ENCODE measurements at regions not wholly inside any gene's neighbourhood (a gene's known extent, or its start where the extent isn't known, plus 50 kb on each side); places are given as distances from the start of the nearest gene placed in this dataset.

DNA sequence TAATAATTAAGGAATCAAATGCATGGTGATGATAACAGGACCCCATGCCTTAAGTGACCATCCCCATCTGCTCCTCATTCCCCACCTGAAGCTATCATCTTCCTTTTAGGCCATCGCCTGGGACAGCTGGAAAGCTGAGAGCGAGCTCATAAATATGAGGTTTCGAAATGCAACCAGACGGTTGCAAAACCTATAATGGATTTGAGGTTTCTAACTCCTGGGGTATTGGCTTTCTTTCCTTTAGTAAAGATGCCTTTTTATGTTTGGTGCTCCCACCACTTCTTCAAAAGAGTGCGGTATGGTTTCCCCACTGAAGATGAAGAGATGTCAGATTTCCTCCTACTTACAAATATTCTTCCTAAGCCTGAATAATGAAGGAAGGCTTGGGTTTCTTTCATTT, 1589.5 kb upstream of the PIK3C3 start:
- ChIA-PET POLR2A (ENCODE audit: partially characterized antibody) (no interaction called here), CTCF (ENCODE audit: partially characterized antibody) (no interaction called here)
- no peak overlapping the region for H3K9ac ChIP-seq (replicated peaks in 1 of 4; ENCODE audit: extremely low read depth in 1 of 4, low read depth in 3 of 4, low read length in 3 of 4)
- no peak overlapping the region for H2AFZ ChIP-seq (ENCODE audit: low read length)
- no peak overlapping the region for H2BK20ac ChIP-seq (ENCODE audit: low read length)
- no peaks in the 10 kb centered on the region for H3K79me2 ChIP-seq (ENCODE audit: control insufficient read depth in 1 of 2, insufficient read depth in 2 of 2, low read length in 2 of 2)
- no peaks in the 10 kb centered on the region for H3K36me3 ChIP-seq (ENCODE audit: control insufficient read depth in 2 of 4, insufficient read depth in 4 of 4, low read length in 3 of 4)
- WGBS, 2 experiments (ENCODE audit: extremely low coverage in 1 of 2, insufficient coverage in 1 of 2, insufficient read length in 1 of 2, insufficient replicate concordance in 2 of 2, low coverage in 1 of 2, low lambda C conversion rate in 2 of 2, missing lambda C conversion rate in 1 of 2): 92% methylated on average over 5 of the region's 5 CpGs; no CpG with 5 or more reads in 1 of the 2 experiments
- H3K56ac ChIP-seq (replicated peaks; ENCODE audit: insufficient read length, low read depth, low read length): no peak overlapping the region
- no peaks in the 10 kb centered on the region for H3K23me2 ChIP-seq (ENCODE audit: low read depth, low read length)
- H2BK12ac ChIP-seq (ENCODE audit: low read depth, low read length): no peak overlapping the region
- H2AK5ac ChIP-seq (ENCODE audit: low read depth, low read length): no peak overlapping the region
- H3K9me3 ChIP-seq (ENCODE audit: insufficient read depth in 2 of 2, low read depth in 1 of 2, low read length in 1 of 2): no peaks in the 10 kb centered on the region
- no peaks in the 10 kb centered on the region for H3K4me1 ChIP-seq (replicated peaks in 1 of 4; ENCODE audit: control insufficient read depth in 3 of 4, insufficient read depth in 4 of 4, low read length in 3 of 4)
- no peak overlapping the region for H4K5ac ChIP-seq (ENCODE audit: insufficient read length, low read depth, low read length)
- no peaks in the 10 kb centered on the region for H4K20me1 ChIP-seq (replicated peaks in 1 of 2; ENCODE audit: control insufficient read depth in 1 of 2, insufficient read depth in 2 of 2, low read length in 2 of 2)
- H3K27ac ChIP-seq (ENCODE audit: low read depth, low read length): no peak overlapping the region
- no peak overlapping the region for H3K14ac ChIP-seq (ENCODE audit: insufficient read length)
- H2BK5ac ChIP-seq (ENCODE audit: low read depth, low read length): no peak overlapping the region
- no peaks in the 10 kb centered on the region for H3K27me3 ChIP-seq (replicated peaks in 1 of 4; ENCODE audit: control insufficient read depth in 3 of 4, extremely low read depth in 1 of 4, insufficient read depth in 3 of 4, low read length in 3 of 4)
- H2BK120ac ChIP-seq (replicated peaks; ENCODE audit: low read depth, low read length): no peak overlapping the region
- no peak overlapping the region for H4K8ac ChIP-seq (ENCODE audit: extremely low read depth, insufficient read depth, low read length)
- H3K79me1 ChIP-seq (ENCODE audit: low read depth, low read length): no peaks in the 10 kb centered on the region
- no peak overlapping the region for H3K23ac ChIP-seq (ENCODE audit: insufficient read length)
- H2BK15ac ChIP-seq (ENCODE audit: low read length): no peak overlapping the region
- no peak for FAIRE-seq
- no peak for DNase-seq (ENCODE audit: low read depth in 1 of 2, low spot score in 2 of 2)
- H3K4me2 ChIP-seq (ENCODE audit: insufficient read depth in 1 of 2, low read depth in 2 of 2, low read length in 2 of 2): no peak overlapping the region
- H4K91ac ChIP-seq (replicated peaks; ENCODE audit: insufficient read length, low read length): no peak overlapping the region
- H3K18ac ChIP-seq (ENCODE audit: extremely low read depth, low read length): no peak overlapping the region
- H3K4me3 ChIP-seq (ENCODE audit: extremely low read depth in 1 of 4, insufficient read depth in 2 of 4, low read depth in 3 of 4, low read length in 4 of 4): no peak overlapping the region
- H3K4ac ChIP-seq (replicated peaks; ENCODE audit: insufficient read length, low read depth, low read length): no peak overlapping the region
- TF ChIP-seq, protein P1, sequence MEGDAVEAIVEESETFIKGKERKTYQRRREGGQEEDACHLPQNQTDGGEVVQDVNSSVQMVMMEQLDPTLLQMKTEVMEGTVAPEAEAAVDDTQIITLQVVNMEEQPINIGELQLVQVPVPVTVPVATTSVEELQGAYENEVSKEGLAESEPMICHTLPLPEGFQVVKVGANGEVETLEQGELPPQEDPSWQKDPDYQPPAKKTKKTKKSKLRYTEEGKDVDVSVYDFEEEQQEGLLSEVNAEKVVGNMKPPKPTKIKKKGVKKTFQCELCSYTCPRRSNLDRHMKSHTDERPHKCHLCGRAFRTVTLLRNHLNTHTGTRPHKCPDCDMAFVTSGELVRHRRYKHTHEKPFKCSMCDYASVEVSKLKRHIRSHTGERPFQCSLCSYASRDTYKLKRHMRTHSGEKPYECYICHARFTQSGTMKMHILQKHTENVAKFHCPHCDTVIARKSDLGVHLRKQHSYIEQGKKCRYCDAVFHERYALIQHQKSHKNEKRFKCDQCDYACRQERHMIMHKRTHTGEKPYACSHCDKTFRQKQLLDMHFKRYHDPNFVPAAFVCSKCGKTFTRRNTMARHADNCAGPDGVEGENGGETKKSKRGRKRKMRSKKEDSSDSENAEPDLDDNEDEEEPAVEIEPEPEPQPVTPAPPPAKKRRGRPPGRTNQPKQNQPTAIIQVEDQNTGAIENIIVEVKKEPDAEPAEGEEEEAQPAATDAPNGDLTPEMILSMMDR (IDR thresholded peaks at IDR 0.05; ENCODE audit: control extremely low read depth in 1 of 3, insufficient read depth in 1 of 3, low read depth in 1 of 3, low read length in 3 of 3): no peak
- TF ChIP-seq BCL11A (IDR thresholded peaks at IDR 0.05; ENCODE audit: low read depth in 2 of 2, low read length in 2 of 2) (no peak), POU5F1 (IDR thresholded peaks at IDR 0.05; ENCODE audit: low read depth, low read length) (no peak)
- TF ChIP-seq, protein P2, sequence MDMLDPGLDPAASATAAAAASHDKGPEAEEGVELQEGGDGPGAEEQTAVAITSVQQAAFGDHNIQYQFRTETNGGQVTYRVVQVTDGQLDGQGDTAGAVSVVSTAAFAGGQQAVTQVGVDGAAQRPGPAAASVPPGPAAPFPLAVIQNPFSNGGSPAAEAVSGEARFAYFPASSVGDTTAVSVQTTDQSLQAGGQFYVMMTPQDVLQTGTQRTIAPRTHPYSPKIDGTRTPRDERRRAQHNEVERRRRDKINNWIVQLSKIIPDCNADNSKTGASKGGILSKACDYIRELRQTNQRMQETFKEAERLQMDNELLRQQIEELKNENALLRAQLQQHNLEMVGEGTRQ (IDR thresholded peaks at IDR 0.05; ENCODE audit: low read length): no peak

All from H1 (cell line).